NCI-H1417 treated with DMSO at 0.1 percent for 48 hours (cell line): ENCODE measurements at regions not wholly inside any gene's neighbourhood (a gene's known extent, or its start where the extent isn't known, plus 50 kb on each side); places are given as distances from the start of the nearest gene placed in this dataset.
"Not testable (repeated sequence)": the region's sequence is repeated elsewhere in the genome, so short reads cannot be mapped to it uniquely, and the experiment has no call there.

Source experiments
- DNase-seq: peaks from one replicate; lab custom pipeline; 2025; lab: John Stamatoyannopoulos, UW

- no peak for DNase-seq
Measured at GRCh38 chr12:69028941-69029729, 96.2 kb upstream of the CPM start.

GRCh38 chr12:69030321-69030720 is 97.3 kb upstream of the CPM start:
- no peak for DNase-seq

- DNase-seq: no peak
Measured at GRCh38 chr12:69036533-69036932, 103.6 kb upstream of the CPM start.

GRCh38 chr12:69036999-69037398 is 104.0 kb upstream of the CPM start:
- DNase-seq: no peak

- DNase-seq: no peak
Measured at GRCh38 chr12:69039911-69040310, 106.9 kb upstream of the CPM start.

- DNase-seq: no peak
Measured at GRCh38 chr12:69042557-69042956, 109.6 kb upstream of the CPM start.

GRCh38 chr12:69042970-69043369 is 110.0 kb upstream of the CPM start:
- peak; percentile 5 for DNase-seq

- DNase-seq: no peak
Measured at GRCh38 chr12:69044887-69045286, 111.9 kb upstream of the CPM start.

GRCh38 chr12:69045430-69045829 is 112.5 kb upstream of the CPM start:
- no peak for DNase-seq

- no peak for DNase-seq
Measured at GRCh38 chr12:69046363-69046762, 113.4 kb upstream of the CPM start.

- DNase-seq: no peak
Measured at GRCh38 chr12:69046920-69047319, 113.9 kb upstream of the CPM start.

GRCh38 chr12:69047990-69048389 is 115.0 kb upstream of the CPM start:
- DNase-seq: no peak

GRCh38 chr12:69049855-69050254 is 116.9 kb upstream of the CPM start:
- not testable (repeated sequence) for DNase-seq

GRCh38 chr12:69052613-69053408 is 119.8 kb upstream of the CPM start:
- no peak for DNase-seq

- no peak for DNase-seq
Measured at GRCh38 chr12:69054343-69055056, 121.5 kb upstream of the CPM start.

- DNase-seq: no peak
Measured at GRCh38 chr12:69055280-69055679, 122.3 kb upstream of the CPM start.

GRCh38 chr12:69055706-69056105 is 122.7 kb upstream of the CPM start:
- DNase-seq: no peak

GRCh38 chr12:69056743-69057515 is 124.0 kb upstream of the CPM start:
- no peak for DNase-seq

- no peak for DNase-seq
Measured at GRCh38 chr12:69057742-69058141, 124.8 kb upstream of the CPM start.

- no peak for DNase-seq
Measured at GRCh38 chr12:69059465-69060457, 126.8 kb upstream of the CPM start.

GRCh38 chr12:69061574-69061973 is 128.6 kb upstream of the CPM start:
- no peak for DNase-seq
